GM18505 (cell line): ENCODE measurements at regions not wholly inside any gene's neighbourhood (a gene's known extent, or its start where the extent isn't known, plus 50 kb on each side); places are given as distances from the start of the nearest gene placed in this dataset.
"Not testable (repeated sequence)": the region's sequence is repeated elsewhere in the genome, so short reads cannot be mapped to it uniquely, and the experiment has no call there.

Source experiments
- ATAC-seq: cut with Tn5 transposase; IDR thresholded peaks from one replicate; pipeline ENCODE4 v1.9.1; 2021; ENCODE audit not compliant: unreplicated experiment
- POLR2A ChIP-seq: IDR thresholded peaks from 4 replicates; pipeline ENCODE4 v1.6.1; 2011; ENCODE audit warnings: borderline replicate concordance; ENCODE audit not compliant: insufficient read depth, insufficient read length; ENCODE audit errors: extremely low read depth

GRCh38 chrX:122303761-122304160 is 880.3 kb upstream of the GRIA3 start:
- ATAC-seq, result no peak
- TF ChIP-seq POLR2A, result no peak

GRCh38 chrX:122344816-122345215 is 839.3 kb upstream of the GRIA3 start:
- TF ChIP-seq POLR2A, result no peak

GRCh38 chrX:122363112-122363795 is 820.8 kb upstream of the GRIA3 start:
- no peak for ATAC-seq
- TF ChIP-seq POLR2A, result no peak

More at GRCh38 chrX:122344816-122345215, 839.3 kb upstream of the GRIA3 start:
- no peak for ATAC-seq

GRCh38 chrX:122375533-122375932 is 808.5 kb upstream of the GRIA3 start:
- not testable (repeated sequence) for ATAC-seq

- TF ChIP-seq POLR2A, result no peak
- no peak for ATAC-seq
Measured at GRCh38 chrX:122389005-122389404, 795.1 kb upstream of the GRIA3 start.

GRCh38 chrX:122418758-122419157 is 765.3 kb upstream of the GRIA3 start:
- ATAC-seq, result no peak
- no peak for TF ChIP-seq POLR2A

- ATAC-seq, result no peak
- no peak for TF ChIP-seq POLR2A
Measured at GRCh38 chrX:122421434-122422121, 762.5 kb upstream of the GRIA3 start.

GRCh38 chrX:122422547-122422946 is 761.5 kb upstream of the GRIA3 start:
- no peak for TF ChIP-seq POLR2A

GRCh38 chrX:122434942-122435341 is 749.1 kb upstream of the GRIA3 start:
- no peak for TF ChIP-seq POLR2A
- ATAC-seq, result no peak

More at GRCh38 chrX:122422547-122422946, 761.5 kb upstream of the GRIA3 start:
- ATAC-seq, result no peak

- ATAC-seq, result no peak
- TF ChIP-seq POLR2A, result no peak
Measured at GRCh38 chrX:122439831-122440230, 744.2 kb upstream of the GRIA3 start.

- no peak for ATAC-seq
Measured at GRCh38 chrX:122440832-122441231, 743.2 kb upstream of the GRIA3 start.

GRCh38 chrX:122441451-122441850 is 742.6 kb upstream of the GRIA3 start:
- no peak for ATAC-seq
- TF ChIP-seq POLR2A, result no peak

More at GRCh38 chrX:122440832-122441231, 743.2 kb upstream of the GRIA3 start:
- no peak for TF ChIP-seq POLR2A

GRCh38 chrX:122445466-122445865 is 738.6 kb upstream of the GRIA3 start:
- no peak for ATAC-seq
- no peak for TF ChIP-seq POLR2A

- ATAC-seq, result no peak
- no peak for TF ChIP-seq POLR2A
Measured at GRCh38 chrX:122464341-122464740, 719.7 kb upstream of the GRIA3 start.

- no peak for ATAC-seq
Measured at GRCh38 chrX:122475306-122475705, 708.8 kb upstream of the GRIA3 start.

GRCh38 chrX:122500556-122500955 is 683.5 kb upstream of the GRIA3 start:
- TF ChIP-seq POLR2A, result no peak
- no peak for ATAC-seq

More at GRCh38 chrX:122475306-122475705, 708.8 kb upstream of the GRIA3 start:
- TF ChIP-seq POLR2A, result no peak
